ENCODE measurements at regions not wholly inside any gene's neighbourhood (a gene's known extent, or its start where the extent isn't known, plus 50 kb on each side); places are given as distances from the start of the nearest gene placed in this dataset.

DNA sequence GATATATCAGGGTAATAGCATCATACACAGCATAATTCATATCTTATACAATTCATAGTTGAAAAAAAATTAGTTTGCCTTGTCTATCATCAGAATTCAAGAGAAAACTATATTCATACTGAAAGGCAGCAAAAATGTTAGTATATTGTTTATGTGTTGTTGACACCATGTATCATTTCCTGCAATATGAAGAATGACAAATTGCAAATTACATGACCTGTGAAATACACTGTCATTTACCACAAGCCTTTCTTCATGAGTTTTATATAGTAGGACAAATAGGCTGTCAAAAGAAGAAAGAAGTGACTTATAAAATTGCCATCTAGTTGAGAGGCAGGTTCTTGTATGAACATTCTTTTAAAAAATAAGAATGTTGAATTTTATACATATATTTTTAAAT lies 1136.3 kb upstream of the CDH9 start:
- Histone ChIP-seq H3K79me1 (ENCODE audit: low read depth, low read length) (no peaks in the 10 kb centered on the region), H4K5ac (ENCODE audit: insufficient read length, low read depth, low read length) (no peak overlapping the region), H2BK20ac (ENCODE audit: low read length) (no peak overlapping the region), H3K4me1 (replicated peaks in 1 of 4; ENCODE audit: control insufficient read depth in 3 of 4, insufficient read depth in 4 of 4, low read length in 3 of 4) (no peaks in the 10 kb centered on the region), H2AK5ac (ENCODE audit: low read depth, low read length) (no peak overlapping the region), H3K23me2 (ENCODE audit: low read depth, low read length) (no peaks in the 10 kb centered on the region), H4K20me1 (replicated peaks in 1 of 2; ENCODE audit: control insufficient read depth in 1 of 2, insufficient read depth in 2 of 2, low read length in 2 of 2) (no peaks in the 10 kb centered on the region), H2BK15ac (ENCODE audit: low read length) (no peak overlapping the region), H2BK120ac (replicated peaks; ENCODE audit: low read depth, low read length) (no peak overlapping the region), H3K36me3 (ENCODE audit: control insufficient read depth in 2 of 4, insufficient read depth in 4 of 4, low read length in 3 of 4) (no peaks in the 10 kb centered on the region), H4K91ac (replicated peaks; ENCODE audit: insufficient read length, low read length) (no peak overlapping the region), H2AFZ (ENCODE audit: low read length) (no peak overlapping the region), H2BK12ac (ENCODE audit: low read depth, low read length) (no peak overlapping the region), H4K8ac (ENCODE audit: extremely low read depth, insufficient read depth, low read length) (no peak overlapping the region), H3K4me3 (ENCODE audit: extremely low read depth in 1 of 4, insufficient read depth in 2 of 4, low read depth in 3 of 4, low read length in 4 of 4) (no peak overlapping the region), H3K56ac (replicated peaks; ENCODE audit: insufficient read length, low read depth, low read length) (no peak overlapping the region), H3K27ac (ENCODE audit: low read depth, low read length) (no peak overlapping the region), H3K79me2 (ENCODE audit: control insufficient read depth in 1 of 2, insufficient read depth in 2 of 2, low read length in 2 of 2) (no peaks in the 10 kb centered on the region), H3K9me3 (ENCODE audit: insufficient read depth in 2 of 2, low read depth in 1 of 2, low read length in 1 of 2) (no peaks in the 10 kb centered on the region), H3K14ac (ENCODE audit: insufficient read length) (no peak overlapping the region), H3K27me3 (replicated peaks in 1 of 4; ENCODE audit: control insufficient read depth in 3 of 4, extremely low read depth in 1 of 4, insufficient read depth in 3 of 4, low read length in 3 of 4) (no peaks in the 10 kb centered on the region), H3K4ac (replicated peaks; ENCODE audit: insufficient read length, low read depth, low read length) (no peak overlapping the region), H2BK5ac (ENCODE audit: low read depth, low read length) (no peak overlapping the region), H3K18ac (ENCODE audit: extremely low read depth, low read length) (no peak overlapping the region), H3K4me2 (ENCODE audit: insufficient read depth in 1 of 2, low read depth in 2 of 2, low read length in 2 of 2) (no peak overlapping the region), H3K9ac (replicated peaks in 1 of 4; ENCODE audit: extremely low read depth in 1 of 4, low read depth in 3 of 4, low read length in 3 of 4) (no peak overlapping the region), H3K23ac (ENCODE audit: insufficient read length) (no peak overlapping the region)
- no peak for TF ChIP-seq KDM1A (IDR thresholded peaks at IDR 0.05; ENCODE audit: borderline replicate concordance, low read length)
- no peak for TF ChIP-seq HDAC6 (IDR thresholded peaks at IDR 0.05; ENCODE audit: low read depth, low read length)
- no peak for TF ChIP-seq RXRA (IDR thresholded peaks at IDR 0.05; ENCODE audit: insufficient read depth, low read depth, low read length)
- TF ChIP-seq KDM4A (IDR thresholded peaks at IDR 0.05; ENCODE audit: low read depth, low read length, severe bottlenecking), result no peak
- TF ChIP-seq BACH1 (IDR thresholded peaks at IDR 0.05; ENCODE audit: low read length), result no peak
- TF ChIP-seq EP300 (IDR thresholded peaks at IDR 0.05; ENCODE audit: borderline replicate concordance in 1 of 2, low read depth in 2 of 2, low read length in 2 of 2), result no peak
- TF ChIP-seq CEBPB (IDR thresholded peaks at IDR 0.05; ENCODE audit: low read depth, low read length), result no peak
- no peak for TF ChIP-seq TCF12 (IDR thresholded peaks at IDR 0.05; ENCODE audit: low read depth, low read length)
- no peak for TF ChIP-seq CHD2 (IDR thresholded peaks at IDR 0.05; ENCODE audit: low read length)
- no peak for TF ChIP-seq RNF2 (IDR thresholded peaks at IDR 0.05; ENCODE audit: borderline replicate concordance, low read depth, low read length, missing control alignments, poor library complexity, severe bottlenecking)
- no peak for TF ChIP-seq SIN3A (conservative IDR thresholded peaks at IDR 0.05 in 1 of 2, IDR thresholded peaks at IDR 0.05 in 1 of 2; ENCODE audit: low read depth in 1 of 2, low read length in 2 of 2)
- no peak for TF ChIP-seq SRF (IDR thresholded peaks at IDR 0.05; ENCODE audit: low read depth, low read length)
- TF ChIP-seq, protein P1, sequence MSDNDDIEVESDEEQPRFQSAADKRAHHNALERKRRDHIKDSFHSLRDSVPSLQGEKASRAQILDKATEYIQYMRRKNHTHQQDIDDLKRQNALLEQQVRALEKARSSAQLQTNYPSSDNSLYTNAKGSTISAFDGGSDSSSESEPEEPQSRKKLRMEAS (IDR thresholded peaks at IDR 0.05), result no peak
- TF ChIP-seq POLR2AphosphoS5 (IDR thresholded peaks at IDR 0.05; ENCODE audit: low read depth, low read length), result no peak
- FAIRE-seq, result no peak
- ChIA-PET CTCF (ENCODE audit: partially characterized antibody) (no interaction called here), POLR2A (ENCODE audit: partially characterized antibody) (no interaction called here)
- DNase-seq (ENCODE audit: low read depth in 1 of 2, low spot score in 2 of 2), result no peak

Measured in H1 (cell line).